LNCaP clone FGC (cell line): ENCODE measurements at regions not wholly inside any gene's neighbourhood (a gene's known extent, or its start where the extent isn't known, plus 50 kb on each side); places are given as distances from the start of the nearest gene placed in this dataset.

ENCODE experiments used
- DNase-seq: peaks from one replicate; pipeline ENCODE4 v3.0.0-alpha.2; 2011; ENCODE audit warnings: low read depth
- H3K4me3 ChIP-seq: 2 replicates; pipeline ENCODE4 v1.5.1; 2011; ENCODE audit warnings: mild to moderate bottlenecking, low read depth, low read length, control low read depth
- TF ChIP-seq, protein P1 (sequence below): IDR thresholded peaks from 2 replicates; pipeline ENCODE4 v1.5.1; 2012; ENCODE audit warnings: mild to moderate bottlenecking; ENCODE audit not compliant: control insufficient read depth, insufficient read depth; ENCODE audit errors: extremely low read depth

DNA sequence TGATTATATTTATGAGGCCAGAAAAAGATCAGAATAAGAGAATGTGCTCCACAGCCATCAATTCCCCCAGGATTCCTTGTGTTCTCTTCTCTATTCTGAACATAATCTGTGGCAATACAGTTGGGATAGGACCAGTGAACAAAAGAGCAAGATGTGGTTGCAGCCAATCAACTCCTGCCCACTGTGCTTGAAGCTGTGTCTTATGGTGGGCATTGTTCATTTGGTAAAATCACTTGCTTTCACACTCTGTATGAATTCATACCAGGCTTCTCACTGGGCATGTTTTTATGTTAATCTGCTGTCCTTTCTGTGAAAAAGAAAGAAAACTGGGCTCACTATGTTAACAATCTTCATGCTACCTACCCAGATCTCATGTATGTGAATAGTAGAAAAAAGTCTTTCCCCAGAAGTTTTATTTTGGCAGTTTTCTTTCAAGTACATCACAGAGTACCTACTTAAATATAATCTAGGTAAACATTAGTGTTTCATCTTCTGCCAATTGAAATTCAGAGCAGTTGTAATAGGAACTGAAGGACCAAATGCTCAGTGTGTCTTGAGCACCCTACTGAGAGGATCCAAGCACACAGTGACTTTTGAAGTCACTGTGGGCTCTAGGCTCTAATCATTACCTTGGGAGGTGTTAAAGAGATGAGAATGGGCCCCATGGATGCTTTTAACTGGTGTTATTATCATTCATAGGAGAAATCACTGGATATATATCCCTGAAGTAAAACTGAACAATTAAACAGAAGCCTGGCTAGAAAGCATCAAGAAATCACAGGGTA lies 429.2 kb upstream of the TRAM1L1 start:
- H3K4me3 ChIP-seq: no peak overlapping the region
- no peak for DNase-seq
- TF ChIP-seq, protein P1, sequence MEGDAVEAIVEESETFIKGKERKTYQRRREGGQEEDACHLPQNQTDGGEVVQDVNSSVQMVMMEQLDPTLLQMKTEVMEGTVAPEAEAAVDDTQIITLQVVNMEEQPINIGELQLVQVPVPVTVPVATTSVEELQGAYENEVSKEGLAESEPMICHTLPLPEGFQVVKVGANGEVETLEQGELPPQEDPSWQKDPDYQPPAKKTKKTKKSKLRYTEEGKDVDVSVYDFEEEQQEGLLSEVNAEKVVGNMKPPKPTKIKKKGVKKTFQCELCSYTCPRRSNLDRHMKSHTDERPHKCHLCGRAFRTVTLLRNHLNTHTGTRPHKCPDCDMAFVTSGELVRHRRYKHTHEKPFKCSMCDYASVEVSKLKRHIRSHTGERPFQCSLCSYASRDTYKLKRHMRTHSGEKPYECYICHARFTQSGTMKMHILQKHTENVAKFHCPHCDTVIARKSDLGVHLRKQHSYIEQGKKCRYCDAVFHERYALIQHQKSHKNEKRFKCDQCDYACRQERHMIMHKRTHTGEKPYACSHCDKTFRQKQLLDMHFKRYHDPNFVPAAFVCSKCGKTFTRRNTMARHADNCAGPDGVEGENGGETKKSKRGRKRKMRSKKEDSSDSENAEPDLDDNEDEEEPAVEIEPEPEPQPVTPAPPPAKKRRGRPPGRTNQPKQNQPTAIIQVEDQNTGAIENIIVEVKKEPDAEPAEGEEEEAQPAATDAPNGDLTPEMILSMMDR: no peak

DNA sequence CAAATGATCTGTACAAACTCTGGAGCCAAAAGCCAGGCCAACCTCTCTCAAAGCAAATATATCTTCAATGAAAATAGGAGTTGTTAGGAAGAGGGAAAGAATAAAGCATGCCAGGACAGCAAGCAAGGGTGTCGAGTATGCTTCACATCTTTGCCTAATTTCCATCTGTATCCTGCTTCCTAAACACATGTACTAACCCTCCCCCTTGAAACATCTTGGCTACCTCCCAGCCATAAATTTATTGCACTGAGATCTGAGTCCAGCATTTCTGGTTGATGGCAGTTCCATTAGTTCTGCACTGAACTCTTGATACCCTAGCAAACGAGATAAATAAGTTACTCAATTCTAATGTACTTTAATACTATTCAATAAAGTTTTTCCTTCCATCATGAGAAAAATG lies 430.5 kb upstream of the TRAM1L1 start:
- no peak for DNase-seq
- TF ChIP-seq, protein P1: no peak
- no peak overlapping the region for H3K4me3 ChIP-seq

DNA sequence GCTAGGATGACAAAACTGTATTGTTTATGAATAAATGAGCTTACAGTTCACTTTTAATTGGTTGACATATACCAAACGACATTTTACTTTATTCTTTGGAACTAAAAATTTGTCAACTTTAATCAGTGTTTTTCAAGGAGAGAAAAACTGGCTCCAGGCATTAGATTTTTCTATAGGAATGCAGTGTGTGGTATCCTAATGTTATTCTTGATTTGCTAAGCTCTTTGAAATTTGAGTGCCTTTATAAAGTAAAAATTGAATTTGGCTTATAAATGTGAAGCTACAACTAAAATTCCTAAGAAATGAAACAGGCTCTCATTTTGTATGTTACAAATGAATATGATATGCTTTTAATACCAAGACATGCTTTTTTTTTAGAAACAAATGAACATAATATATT lies 442.2 kb upstream of the TRAM1L1 start:
- TF ChIP-seq, protein P1: no peak
- no peak for DNase-seq
- no peak overlapping the region for H3K4me3 ChIP-seq

DNA sequence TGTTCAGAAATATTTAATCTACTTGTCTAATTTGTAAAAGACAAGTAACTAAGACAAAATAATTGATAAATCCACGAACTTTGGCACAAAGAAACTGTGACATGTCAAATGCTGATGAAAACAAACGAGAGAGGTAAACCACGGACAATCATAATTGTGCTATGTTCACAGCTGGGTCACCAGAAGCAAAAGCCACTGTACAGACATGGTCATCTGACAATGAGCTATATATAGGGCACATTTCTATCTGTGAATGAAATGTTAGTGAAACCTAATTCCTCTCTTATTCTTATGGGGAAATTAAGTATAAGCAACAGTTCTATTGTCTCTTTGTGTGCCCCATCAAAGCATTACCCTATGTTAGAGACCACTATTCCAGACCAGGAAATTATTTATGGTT lies 444.0 kb upstream of the TRAM1L1 start:
- no peak overlapping the region for H3K4me3 ChIP-seq
- TF ChIP-seq, protein P1: no peak
- no peak for DNase-seq

DNA sequence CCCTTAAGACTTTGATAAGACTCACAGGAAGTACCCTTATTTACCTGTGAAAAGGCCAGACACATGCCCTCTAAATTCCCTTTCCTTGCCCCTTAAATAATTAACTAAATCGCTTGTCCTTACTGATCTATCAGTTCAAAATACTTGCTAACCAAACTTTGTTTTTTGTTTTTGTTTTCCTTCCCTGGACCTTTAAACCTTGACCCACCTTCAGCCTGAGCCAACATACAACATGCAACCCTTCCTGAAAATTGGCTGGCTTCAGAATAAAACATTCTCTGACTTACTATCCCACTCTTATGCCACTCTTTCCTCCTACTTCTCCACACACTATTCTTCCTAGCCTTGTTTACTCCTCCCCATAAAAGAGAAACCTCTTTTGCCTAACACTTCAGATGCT lies 448.1 kb upstream of the TRAM1L1 start:
- no peak for DNase-seq
- TF ChIP-seq, protein P1: no peak

DNA sequence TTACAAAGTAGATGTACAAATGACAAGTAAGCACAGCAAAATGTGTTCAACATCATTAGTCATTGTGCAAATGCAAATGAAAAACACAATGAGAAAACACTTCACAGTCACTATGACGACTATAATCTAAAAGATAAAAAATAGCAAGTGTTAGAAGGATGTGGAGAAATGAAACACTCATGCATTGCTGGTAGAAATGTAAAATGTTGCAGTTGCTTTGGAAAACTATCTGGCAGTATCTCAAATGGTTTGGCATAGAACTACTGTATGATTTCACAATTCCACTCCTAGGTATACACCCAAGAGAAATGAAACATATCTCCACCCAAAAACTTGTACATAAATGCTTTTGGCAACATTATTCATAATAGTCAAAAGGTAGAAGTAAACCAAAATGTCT lies 459.7 kb upstream of the TRAM1L1 start:
- DNase-seq: no peak
- H3K4me3 ChIP-seq: no peak overlapping the region
- TF ChIP-seq, protein P1: no peak

More for the DNA sequence above, 448.1 kb upstream of the TRAM1L1 start:
- no peak overlapping the region for H3K4me3 ChIP-seq

DNA sequence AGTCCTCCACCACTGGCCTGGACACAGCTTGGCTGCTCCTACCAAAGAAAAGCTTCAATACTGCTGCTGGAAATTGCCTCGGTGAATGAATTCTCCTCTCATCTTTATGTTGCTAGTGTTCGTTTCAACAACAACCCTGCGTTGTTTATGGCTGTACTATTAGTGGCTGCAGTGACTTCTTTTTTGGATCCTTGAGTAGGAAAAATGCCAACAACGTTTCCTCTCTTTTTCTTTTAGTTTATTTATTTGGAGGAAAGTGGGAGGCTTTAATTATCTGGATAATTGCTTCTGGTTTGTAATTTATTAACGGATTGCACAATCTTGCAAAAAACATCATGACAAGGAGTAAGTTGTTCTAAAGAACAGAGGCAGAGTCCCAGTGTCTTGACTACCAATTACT lies 464.1 kb upstream of the TRAM1L1 start:
- DNase-seq: no peak
- TF ChIP-seq, protein P1: no peak

More for the DNA sequence above, 464.1 kb upstream of the TRAM1L1 start:
- no peak overlapping the region for H3K4me3 ChIP-seq
